Pancreas (tissue), 10 donors: ENCODE measurements at regions not wholly inside any gene's neighbourhood (a gene's known extent, or its start where the extent isn't known, plus 50 kb on each side); places are given as distances from the start of the nearest gene placed in this dataset.
A peak's percentile ranks its signal among the peaks of the same experiment; 100 is the strongest.
"Not testable (repeated sequence)": the region's sequence is repeated elsewhere in the genome, so short reads cannot be mapped to it uniquely, and the experiment has no call there.

Experiments
- ATAC-seq, 4 donors: fragments of 200-7000 bp; cut with Tn5 transposase; one replicate each; pipeline versions ENCODE4 v1.8.0 to v1.9.1; 2020; ENCODE audit warnings: mild to moderate bottlenecking in 4 of 4, moderate library complexity in 4 of 4
- DNase-seq, 6 donors: peaks; one replicate each; pipeline ENCODE4 v3.0.0-alpha.2; 2020
- FAIRE-seq: peaks from 2 replicates; lab custom pipeline; 2012; peaks lifted over from hg19 to GRCh38; lab: Jason Lieb, UNC
- H3K27ac ChIP-seq, 4 donors: fragments of 200-600 bp; sonication (generic); 1 replicate in 3 of 4; 2 replicates in 1 of 4; pipeline versions ENCODE4 v1.5.0 to v1.8.0; 2020
- H3K27me3 ChIP-seq, 4 donors: fragments of 200-600 bp; one replicate each; pipeline ENCODE4 v1.8.0; 2021
- H3K36me3 ChIP-seq, 3 donors: fragments of 200-600 bp; sonication (generic) in 1 of 3; one replicate each; pipeline versions ENCODE4 v1.5.0 to v1.8.0; 2020 to 2021
- H3K4me1 ChIP-seq, 3 donors: fragments of 200-600 bp; one replicate each; pipeline ENCODE4 v1.8.0; 2021
- H3K4me3 ChIP-seq, 4 donors: fragments of 200-600 bp; sonication (generic) in 2 of 4; one replicate each; pipeline versions ENCODE4 v1.5.0 to v1.8.0; 2020 to 2021
- H3K9me3 ChIP-seq, 4 donors: fragments of 200-600 bp; one replicate each; pipeline ENCODE4 v1.8.0; 2021
- CTCF ChIP-seq, 4 donors: fragments of 200-600 bp; sonication (generic) in 3 of 4; IDR thresholded peaks; one replicate each; pipeline versions ENCODE4 v1.5.0 to v1.8.0; 2021; ENCODE audit warnings: antibody characterized with exemption in 4 of 4
- WGBS, 2 donors: extraction: QIAGEN DNeasy Blood & Tissue Kit; methylation state at CpG; one replicate each; pipeline ENCODE4 v1.1.7; 2013; 5-methylcytosine and 5-hydroxymethylcytosine counted together
- intact Hi-C, 3 donors: fragments of 100-400 bp; cut with DNase I; formaldehyde crosslinking; loops; one replicate each; pipeline versions ENCODE4 v1.11.1 to v1.14.2; 2022
- donor health status: healthy with polysubstance abuse.
- donor health status: DM: no; HTN: no; CAD: no; lungs with moderate emphysema.
- donor health status: DM: no; HTN: no; CAD: no.
- donor health status: control.
- donor health status: control.
- donor health status: Bipolar disorder and iron deficiency.
- donor health status: DM: yes; HTN: yes; CAD: no.
- donor health status: DM: no; HTN: no; CAD: no.
- donor health status: DM: no; HTN: no; CAD: no.
- donor health status: DM: yes; HTN: yes; CAD: no.

GRCh38 chr2:209147981-209148380 is 275.9 kb upstream of the MAP2 start:
- no peak for DNase-seq
- no peaks in the 10 kb centered on the region for H3K9me3 ChIP-seq
- no peak overlapping the region for H3K4me3 ChIP-seq
- no peak for FAIRE-seq
- ATAC-seq: no peak
- no peaks in the 10 kb centered on the region for H3K4me1 ChIP-seq
- no peak overlapping the region for H3K27ac ChIP-seq
- H3K36me3 ChIP-seq: no peaks in the 10 kb centered on the region
- no peaks in the 10 kb centered on the region for H3K27me3 ChIP-seq
- intact Hi-C loops: no loop called here
- TF ChIP-seq CTCF (IDR thresholded peaks at IDR 0.05): no peak

- intact Hi-C loops: no loop called here
- no peaks in the 10 kb centered on the region for H3K4me1 ChIP-seq
- no peak overlapping the region for H3K27ac ChIP-seq
- TF ChIP-seq CTCF (IDR thresholded peaks at IDR 0.05): no peak
- FAIRE-seq (no peak), ATAC-seq (no peak), DNase-seq (peak in 1 of 6 donors; percentile 21)
- H3K27me3 ChIP-seq: no peaks in the 10 kb centered on the region
- no peaks in the 10 kb centered on the region for H3K36me3 ChIP-seq
- 84 to 90% methylated on average over 7 of the region's 7 CpGs for WGBS, 2 donors
- no peak overlapping the region for H3K4me3 ChIP-seq
- H3K9me3 ChIP-seq: no peaks in the 10 kb centered on the region
Measured at GRCh38 chr2:209160800-209161588, 262.9 kb upstream of the MAP2 start.

GRCh38 chr2:209162129-209162528 is 261.7 kb upstream of the MAP2 start:
- Histone ChIP-seq H3K9me3 (no peaks in the 10 kb centered on the region), H3K36me3 (no peaks in the 10 kb centered on the region), H3K4me1 (no peaks in the 10 kb centered on the region), H3K27ac (no peak overlapping the region), H3K4me3 (no peak overlapping the region), H3K27me3 (no peaks in the 10 kb centered on the region)
- ATAC-seq (no peak), FAIRE-seq (peak; percentile 84), DNase-seq (no peak)
- 66 to 72% methylated on average over 2 of the region's 2 CpGs for WGBS, 2 donors
- no peak for TF ChIP-seq CTCF (IDR thresholded peaks at IDR 0.05)
- intact Hi-C loops: no loop called here

GRCh38 chr2:209181984-209182383 is 241.9 kb upstream of the MAP2 start:
- no peak for DNase-seq
- H3K9me3 ChIP-seq: no peaks in the 10 kb centered on the region
- TF ChIP-seq CTCF (IDR thresholded peaks at IDR 0.05): no peak
- intact Hi-C loops: no loop called here
- no peak overlapping the region for H3K4me3 ChIP-seq
- H3K36me3 ChIP-seq: no peaks in the 10 kb centered on the region
- no peak for ATAC-seq
- FAIRE-seq: no peak
- 31 to 42% methylated on average over 2 of the region's 2 CpGs for WGBS, 2 donors
- H3K27me3 ChIP-seq: no peaks in the 10 kb centered on the region
- no peaks in the 10 kb centered on the region for H3K4me1 ChIP-seq
- no peak overlapping the region for H3K27ac ChIP-seq

GRCh38 chr2:209186886-209187285 is 237.0 kb upstream of the MAP2 start:
- H3K36me3 ChIP-seq, H3K27me3 ChIP-seq, intact Hi-C loops, H3K4me1 ChIP-seq, FAIRE-seq, DNase-seq, ATAC-seq, H3K4me3 ChIP-seq, H3K27ac ChIP-seq, H3K9me3 ChIP-seq: not testable (repeated sequence)
- 88 to 100% methylated on average over 1 of the region's 1 CpG for WGBS, 2 donors
